ENCODE measurements at regions not wholly inside any gene's neighbourhood (a gene's known extent, or its start where the extent isn't known, plus 50 kb on each side); places are given as distances from the start of the nearest gene placed in this dataset.

DNA sequence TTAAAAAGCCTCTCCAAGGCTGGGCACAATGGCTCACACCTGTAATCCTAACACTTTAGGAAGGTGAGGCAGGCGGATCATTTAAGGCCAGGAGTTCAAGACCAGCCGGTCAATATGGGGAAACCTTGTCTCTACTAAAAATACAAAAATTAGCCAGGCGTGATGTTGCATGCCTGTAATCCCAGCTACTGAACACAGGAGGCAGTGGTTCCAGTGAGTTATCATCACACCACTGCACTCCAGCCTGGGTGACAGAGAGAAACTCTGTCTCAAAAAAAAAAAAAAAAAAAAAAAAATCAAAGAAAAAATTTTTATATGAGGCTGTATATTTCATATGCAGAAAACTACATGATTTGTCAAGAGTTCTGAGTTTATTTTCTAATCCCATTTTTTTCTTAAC is 1107.1 kb upstream of the TMPRSS15 start:
- Histone ChIP-seq H3F3A (ENCODE audit: insufficient read depth, low read length) (no peaks in the 10 kb centered on the region), H3K9ac (ENCODE audit: low read length) (no peak overlapping the region), H3K9me2 (replicated peaks; ENCODE audit: insufficient read depth, low read length) (no peaks in the 10 kb centered on the region), H3K36me3 (replicated peaks; ENCODE audit: insufficient read depth, low read length) (no peaks in the 10 kb centered on the region), H3K4me2 (ENCODE audit: low read depth, low read length) (no peak overlapping the region), H3K4me3 (ENCODE audit: low read length) (no peak overlapping the region), H2AFZ (ENCODE audit: low read length) (no peak overlapping the region), H3K9me3 (replicated peaks; ENCODE audit: insufficient read depth, low read length) (no peaks in the 10 kb centered on the region), H4K20me1 (ENCODE audit: insufficient read depth, low read length) (no peaks in the 10 kb centered on the region), H3K27ac (ENCODE audit: low read length) (no peak overlapping the region), H3K4me1 (ENCODE audit: low read length) (no peaks in the 10 kb centered on the region), H3K27me3 (replicated peaks; ENCODE audit: insufficient read depth, low read length) (no peaks in the 10 kb centered on the region), H3K79me2 (ENCODE audit: low read length) (no peaks in the 10 kb centered on the region)
- no peak for DNase-seq
- TF ChIP-seq EZH2phosphoT487 (IDR thresholded peaks at IDR 0.05; ENCODE audit: low read length), result no peak
- TF ChIP-seq, protein P1, sequence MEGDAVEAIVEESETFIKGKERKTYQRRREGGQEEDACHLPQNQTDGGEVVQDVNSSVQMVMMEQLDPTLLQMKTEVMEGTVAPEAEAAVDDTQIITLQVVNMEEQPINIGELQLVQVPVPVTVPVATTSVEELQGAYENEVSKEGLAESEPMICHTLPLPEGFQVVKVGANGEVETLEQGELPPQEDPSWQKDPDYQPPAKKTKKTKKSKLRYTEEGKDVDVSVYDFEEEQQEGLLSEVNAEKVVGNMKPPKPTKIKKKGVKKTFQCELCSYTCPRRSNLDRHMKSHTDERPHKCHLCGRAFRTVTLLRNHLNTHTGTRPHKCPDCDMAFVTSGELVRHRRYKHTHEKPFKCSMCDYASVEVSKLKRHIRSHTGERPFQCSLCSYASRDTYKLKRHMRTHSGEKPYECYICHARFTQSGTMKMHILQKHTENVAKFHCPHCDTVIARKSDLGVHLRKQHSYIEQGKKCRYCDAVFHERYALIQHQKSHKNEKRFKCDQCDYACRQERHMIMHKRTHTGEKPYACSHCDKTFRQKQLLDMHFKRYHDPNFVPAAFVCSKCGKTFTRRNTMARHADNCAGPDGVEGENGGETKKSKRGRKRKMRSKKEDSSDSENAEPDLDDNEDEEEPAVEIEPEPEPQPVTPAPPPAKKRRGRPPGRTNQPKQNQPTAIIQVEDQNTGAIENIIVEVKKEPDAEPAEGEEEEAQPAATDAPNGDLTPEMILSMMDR (IDR thresholded peaks at IDR 0.05; ENCODE audit: low read length), result no peak
- no peak for TF ChIP-seq EZH2 (optimal IDR thresholded peaks at IDR 0.05; ENCODE audit: low read depth, low read length)

DNA sequence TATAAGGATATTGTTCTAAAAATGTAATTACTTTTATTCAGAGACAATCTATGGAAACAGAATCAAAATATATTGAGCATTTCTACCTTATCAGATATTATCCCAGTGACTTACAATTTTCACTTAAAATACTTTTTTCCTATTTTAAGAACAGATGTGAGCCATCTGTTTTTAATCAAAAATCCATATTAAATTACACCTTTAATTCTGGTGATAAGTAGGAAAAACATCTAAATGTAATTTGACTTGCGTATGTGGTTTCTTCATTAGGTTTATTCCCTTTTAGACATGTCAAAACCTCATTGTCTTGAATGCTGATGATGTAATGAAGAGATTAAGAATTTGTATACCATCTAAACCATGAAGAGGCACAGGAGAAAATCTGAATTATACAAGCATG is 1118.8 kb upstream of the TMPRSS15 start:
- H3F3A ChIP-seq (ENCODE audit: insufficient read depth, low read length), result no peaks in the 10 kb centered on the region
- no peaks in the 10 kb centered on the region for H4K20me1 ChIP-seq (ENCODE audit: insufficient read depth, low read length)
- TF ChIP-seq EZH2 (optimal IDR thresholded peaks at IDR 0.05; ENCODE audit: low read depth, low read length) (no peak), EZH2phosphoT487 (IDR thresholded peaks at IDR 0.05; ENCODE audit: low read length) (no peak)
- TF ChIP-seq, protein P1 (IDR thresholded peaks at IDR 0.05; ENCODE audit: low read length), result no peak
- no peaks in the 10 kb centered on the region for H3K9me2 ChIP-seq (replicated peaks; ENCODE audit: insufficient read depth, low read length)
- no peak overlapping the region for H2AFZ ChIP-seq (ENCODE audit: low read length)
- no peaks in the 10 kb centered on the region for H3K36me3 ChIP-seq (replicated peaks; ENCODE audit: insufficient read depth, low read length)
- no peak overlapping the region for H3K4me2 ChIP-seq (ENCODE audit: low read depth, low read length)
- H3K79me2 ChIP-seq (ENCODE audit: low read length), result no peaks in the 10 kb centered on the region
- H3K9me3 ChIP-seq (replicated peaks; ENCODE audit: insufficient read depth, low read length), result no peaks in the 10 kb centered on the region
- H3K27me3 ChIP-seq (replicated peaks; ENCODE audit: insufficient read depth, low read length), result no peaks in the 10 kb centered on the region
- no peaks in the 10 kb centered on the region for H3K4me1 ChIP-seq (ENCODE audit: low read length)
- no peak overlapping the region for H3K27ac ChIP-seq (ENCODE audit: low read length)
- H3K4me3 ChIP-seq (ENCODE audit: low read length), result no peak overlapping the region
- H3K9ac ChIP-seq (ENCODE audit: low read length), result no peak overlapping the region
- DNase-seq, result no peak

DNA sequence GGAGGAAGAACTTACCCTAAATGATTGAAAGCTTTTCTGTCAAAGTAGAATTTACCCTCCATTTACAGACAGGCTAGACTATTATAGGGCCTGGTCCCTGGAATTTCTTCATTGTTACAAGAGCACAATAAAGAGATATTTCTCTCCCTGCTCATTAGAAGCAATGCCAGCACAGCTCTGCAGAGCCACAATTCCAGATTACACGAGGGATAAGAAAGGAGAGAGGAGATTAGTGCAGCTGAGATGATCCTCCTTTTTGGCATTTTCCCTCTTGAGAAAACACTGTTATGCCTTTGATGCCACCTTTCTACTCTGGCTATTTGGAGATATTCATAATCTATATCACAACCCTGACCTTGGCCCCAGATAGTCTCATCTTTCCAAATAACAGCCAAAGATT is 1119.5 kb upstream of the TMPRSS15 start:
- Histone ChIP-seq H2AFZ (ENCODE audit: low read length) (no peak overlapping the region), H3F3A (ENCODE audit: insufficient read depth, low read length) (no peaks in the 10 kb centered on the region), H3K27ac (ENCODE audit: low read length) (no peak overlapping the region), H3K79me2 (ENCODE audit: low read length) (no peaks in the 10 kb centered on the region), H3K4me3 (ENCODE audit: low read length) (no peak overlapping the region), H4K20me1 (ENCODE audit: insufficient read depth, low read length) (no peaks in the 10 kb centered on the region), H3K4me1 (ENCODE audit: low read length) (no peaks in the 10 kb centered on the region), H3K27me3 (replicated peaks; ENCODE audit: insufficient read depth, low read length) (no peaks in the 10 kb centered on the region), H3K9me2 (replicated peaks; ENCODE audit: insufficient read depth, low read length) (no peaks in the 10 kb centered on the region), H3K9me3 (replicated peaks; ENCODE audit: insufficient read depth, low read length) (no peaks in the 10 kb centered on the region), H3K36me3 (replicated peaks; ENCODE audit: insufficient read depth, low read length) (no peaks in the 10 kb centered on the region), H3K4me2 (ENCODE audit: low read depth, low read length) (no peak overlapping the region), H3K9ac (ENCODE audit: low read length) (no peak overlapping the region)
- no peak for DNase-seq
- TF ChIP-seq EZH2phosphoT487 (IDR thresholded peaks at IDR 0.05; ENCODE audit: low read length) (no peak), EZH2 (optimal IDR thresholded peaks at IDR 0.05; ENCODE audit: low read depth, low read length) (no peak)
- TF ChIP-seq, protein P1 (IDR thresholded peaks at IDR 0.05; ENCODE audit: low read length), result no peak

Measured in MM.1S (cell line).